ENCODE measurements at regions not wholly inside any gene's neighbourhood (a gene's known extent, or its start where the extent isn't known, plus 50 kb on each side); places are given as distances from the start of the nearest gene placed in this dataset.

DNA sequence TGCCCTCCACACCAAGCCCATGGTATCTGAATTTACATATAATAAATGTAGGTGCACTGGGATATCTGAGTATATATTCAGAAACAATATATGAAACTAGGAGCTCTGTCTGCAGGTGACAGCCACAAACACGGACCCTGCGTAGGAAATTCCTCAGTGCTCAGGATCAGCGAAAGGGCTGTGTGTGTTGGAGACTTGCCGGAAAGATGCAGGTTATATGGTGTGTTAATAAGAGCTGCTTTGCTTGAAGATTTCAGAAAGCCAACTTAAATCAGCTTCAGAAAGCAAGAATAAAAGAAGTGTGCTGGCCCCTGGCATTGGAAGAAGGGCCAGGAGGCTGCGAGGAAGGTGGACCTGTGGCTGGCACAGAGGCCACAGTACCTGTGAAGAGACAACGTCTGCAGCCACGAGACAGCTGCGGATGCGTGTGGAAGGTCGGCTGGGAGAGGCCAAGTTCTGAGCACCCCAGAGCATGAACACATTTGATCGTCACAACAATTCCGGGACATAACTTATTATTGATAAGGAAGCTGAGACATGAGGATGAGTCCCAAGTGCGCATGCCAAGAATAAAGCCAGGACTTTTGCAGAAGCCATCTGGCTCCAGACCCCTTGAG lies 183.2 kb downstream of the DLL1 start:
- TF ChIP-seq POLR2A (IDR thresholded peaks at IDR 0.05) = no peak
- TF ChIP-seq, protein P1, sequence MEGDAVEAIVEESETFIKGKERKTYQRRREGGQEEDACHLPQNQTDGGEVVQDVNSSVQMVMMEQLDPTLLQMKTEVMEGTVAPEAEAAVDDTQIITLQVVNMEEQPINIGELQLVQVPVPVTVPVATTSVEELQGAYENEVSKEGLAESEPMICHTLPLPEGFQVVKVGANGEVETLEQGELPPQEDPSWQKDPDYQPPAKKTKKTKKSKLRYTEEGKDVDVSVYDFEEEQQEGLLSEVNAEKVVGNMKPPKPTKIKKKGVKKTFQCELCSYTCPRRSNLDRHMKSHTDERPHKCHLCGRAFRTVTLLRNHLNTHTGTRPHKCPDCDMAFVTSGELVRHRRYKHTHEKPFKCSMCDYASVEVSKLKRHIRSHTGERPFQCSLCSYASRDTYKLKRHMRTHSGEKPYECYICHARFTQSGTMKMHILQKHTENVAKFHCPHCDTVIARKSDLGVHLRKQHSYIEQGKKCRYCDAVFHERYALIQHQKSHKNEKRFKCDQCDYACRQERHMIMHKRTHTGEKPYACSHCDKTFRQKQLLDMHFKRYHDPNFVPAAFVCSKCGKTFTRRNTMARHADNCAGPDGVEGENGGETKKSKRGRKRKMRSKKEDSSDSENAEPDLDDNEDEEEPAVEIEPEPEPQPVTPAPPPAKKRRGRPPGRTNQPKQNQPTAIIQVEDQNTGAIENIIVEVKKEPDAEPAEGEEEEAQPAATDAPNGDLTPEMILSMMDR (IDR thresholded peaks at IDR 0.05) = no peak

Data from gastroesophageal sphincter (tissue), 3 donors.